Stimulated activated memory B cell treated with anti-CD40 and anti-IgM and Interleukin-4, amounts not matched to agents 10 μg/mL and 1 μg/mL and 100 μg/mL, for 72 hours (primary cell): ENCODE measurements at regions not wholly inside any gene's neighbourhood (a gene's known extent, or its start where the extent isn't known, plus 50 kb on each side); places are given as distances from the start of the nearest gene placed in this dataset.
"Not testable (repeated sequence)": the region's sequence is repeated elsewhere in the genome, so short reads cannot be mapped to it uniquely, and the experiment has no call there.

Experiments used
- ATAC-seq: fragments of 150-1000 bp; cut with Tn5 transposase; 2 replicates; pipeline ENCODE4 v1.10.0; 2021
- H3K27ac Mint-ChIP-seq: one replicate; pipeline ENCODE4 v1.8.0; 2022; ENCODE audit warnings: mild to moderate bottlenecking, mixed read lengths
- H3K27me3 Mint-ChIP-seq: one replicate; pipeline ENCODE4 v1.8.0; 2022; ENCODE audit warnings: mixed read lengths
- H3K36me3 Mint-ChIP-seq: one replicate; pipeline ENCODE4 v1.8.0; 2022; ENCODE audit warnings: mixed read lengths
- H3K4me1 Mint-ChIP-seq: one replicate; pipeline ENCODE4 v1.8.0; 2022; ENCODE audit warnings: mixed read lengths
- H3K4me3 Mint-ChIP-seq: one replicate; pipeline ENCODE4 v1.8.0; 2022; ENCODE audit warnings: mild to moderate bottlenecking, moderate library complexity, mixed read lengths
- H3K9me3 Mint-ChIP-seq: one replicate; pipeline ENCODE4 v1.8.0; 2022; ENCODE audit warnings: mixed read lengths

- H3K27ac Mint-ChIP-seq, ATAC-seq: not testable (repeated sequence)
- peaks cover 27% of the 10 kb centered on the region for H3K27me3 Mint-ChIP-seq
Measured at GRCh38 chr2:205862761-205863160, 180.5 kb downstream of the NRP2 start.

GRCh38 chr2:205860885-205861284 lies 178.6 kb downstream of the NRP2 start:
- Mint-ChIP-seq H3K9me3 (no peaks in the 10 kb centered on the region), H3K4me1 (peaks cover 16% of the 10 kb centered on the region), H3K27me3 (peaks cover 31% of the 10 kb centered on the region), H3K36me3 (no peaks in the 10 kb centered on the region), H3K4me3 (no peak overlapping the region), H3K27ac (no peak overlapping the region)
- ATAC-seq = no peak

More at GRCh38 chr2:205862761-205863160, 180.5 kb downstream of the NRP2 start:
- peaks cover 12% of the 10 kb centered on the region for H3K4me1 Mint-ChIP-seq
- H3K36me3 Mint-ChIP-seq, H3K9me3 Mint-ChIP-seq, H3K4me3 Mint-ChIP-seq: not testable (repeated sequence)

DNA sequence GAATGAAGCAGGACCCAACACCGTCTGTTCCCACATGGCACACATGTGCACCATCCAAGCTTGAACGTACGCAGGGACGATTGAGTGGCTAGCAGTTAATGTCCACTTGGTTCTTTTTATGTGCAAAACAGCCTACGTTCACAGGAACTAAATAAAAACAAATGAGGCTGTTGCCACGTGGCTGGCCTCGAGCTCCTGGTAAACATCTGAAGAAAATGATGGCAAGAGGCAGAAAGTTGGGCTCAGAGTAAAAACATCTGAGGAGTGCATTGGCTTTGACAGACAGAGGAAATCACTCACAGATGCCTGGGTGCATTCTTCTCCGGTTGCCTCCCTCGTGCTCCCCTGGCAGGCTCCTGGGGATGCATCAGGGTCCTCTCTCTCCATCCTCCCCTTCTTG lies 177.9 kb downstream of the NRP2 start:
- H3K27me3 Mint-ChIP-seq = peaks cover 31% of the 10 kb centered on the region
- ATAC-seq = no peak
- peaks cover 16% of the 10 kb centered on the region for H3K4me1 Mint-ChIP-seq
- H3K4me3 Mint-ChIP-seq = no peak overlapping the region
- H3K27ac Mint-ChIP-seq = no peak overlapping the region
- no peaks in the 10 kb centered on the region for H3K36me3 Mint-ChIP-seq
- H3K9me3 Mint-ChIP-seq = no peaks in the 10 kb centered on the region

DNA sequence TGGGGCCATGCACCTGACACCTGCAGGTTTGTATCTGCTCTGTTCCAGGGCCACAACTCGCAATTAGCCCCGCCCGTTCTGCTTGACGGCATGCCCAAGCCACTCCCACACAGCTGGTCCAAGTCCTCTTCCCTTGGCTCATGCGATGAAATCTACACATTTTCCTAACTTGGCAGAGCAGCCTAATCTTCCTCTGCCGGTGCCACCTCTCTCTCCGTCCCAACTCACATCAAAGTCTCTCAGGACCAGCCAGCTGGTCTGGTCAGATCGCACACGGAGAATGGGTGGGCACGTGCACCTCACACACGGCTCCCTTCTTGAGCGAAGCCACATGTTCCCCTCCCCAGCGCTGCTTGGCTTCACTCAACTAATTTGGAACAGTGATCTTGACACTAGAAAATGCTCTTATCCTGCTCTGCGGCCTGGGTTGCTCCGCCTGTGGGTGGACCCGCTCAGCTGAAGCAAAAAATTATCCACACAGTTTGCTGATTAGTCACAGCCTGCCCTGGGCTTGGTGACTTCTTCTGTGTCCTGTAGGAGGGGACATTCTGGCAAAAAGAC lies 176.7 kb downstream of the NRP2 start:
- Mint-ChIP-seq H3K4me3 (peak overlapping the region; percentile 34), H3K27me3 (peaks cover 31% of the 10 kb centered on the region), H3K4me1 (peaks cover 16% of the 10 kb centered on the region), H3K27ac (no peak overlapping the region), H3K36me3 (no peaks in the 10 kb centered on the region), H3K9me3 (no peaks in the 10 kb centered on the region)
- ATAC-seq = peak; percentile 14

GRCh38 chr2:205858275-205858674 lies 176.0 kb downstream of the NRP2 start:
- no peaks in the 10 kb centered on the region for H3K9me3 Mint-ChIP-seq
- peaks cover 16% of the 10 kb centered on the region for H3K4me1 Mint-ChIP-seq
- no peak overlapping the region for H3K4me3 Mint-ChIP-seq
- no peaks in the 10 kb centered on the region for H3K36me3 Mint-ChIP-seq
- H3K27me3 Mint-ChIP-seq = peaks cover 31% of the 10 kb centered on the region
- ATAC-seq = no peak
- H3K27ac Mint-ChIP-seq = no peak overlapping the region

GRCh38 chr2:205857520-205858237 lies 175.4 kb downstream of the NRP2 start:
- ATAC-seq = peak; percentile 38
- no peaks in the 10 kb centered on the region for H3K9me3 Mint-ChIP-seq
- no peak overlapping the region for H3K27ac Mint-ChIP-seq
- H3K36me3 Mint-ChIP-seq = no peaks in the 10 kb centered on the region
- H3K4me3 Mint-ChIP-seq = no peak overlapping the region
- H3K4me1 Mint-ChIP-seq = peaks cover 16% of the 10 kb centered on the region
- H3K27me3 Mint-ChIP-seq = peaks cover 31% of the 10 kb centered on the region

- Mint-ChIP-seq H3K27ac (no peak overlapping the region), H3K9me3 (no peaks in the 10 kb centered on the region)
Measured at GRCh38 chr2:205852457-205852856, 170.2 kb downstream of the NRP2 start.

GRCh38 chr2:205850611-205851010 lies 168.3 kb downstream of the NRP2 start:
- no peaks in the 10 kb centered on the region for H3K4me1 Mint-ChIP-seq
- no peak for ATAC-seq

More at GRCh38 chr2:205852457-205852856, 170.2 kb downstream of the NRP2 start:
- Mint-ChIP-seq H3K36me3 (no peaks in the 10 kb centered on the region), H3K4me3 (no peak overlapping the region), H3K27me3 (peaks cover 24% of the 10 kb centered on the region), H3K4me1 (peaks cover 1% of the 10 kb centered on the region)
- ATAC-seq = no peak

GRCh38 chr2:205850132-205850531 lies 167.8 kb downstream of the NRP2 start:
- no peak for ATAC-seq
- Mint-ChIP-seq H3K27ac (no peak overlapping the region), H3K9me3 (no peaks in the 10 kb centered on the region), H3K4me3 (no peak overlapping the region), H3K4me1 (no peaks in the 10 kb centered on the region), H3K27me3 (peaks cover 15% of the 10 kb centered on the region), H3K36me3 (no peaks in the 10 kb centered on the region)

More at GRCh38 chr2:205850611-205851010, 168.3 kb downstream of the NRP2 start:
- Mint-ChIP-seq H3K4me3 (no peak overlapping the region), H3K27me3 (peaks cover 15% of the 10 kb centered on the region), H3K27ac (no peak overlapping the region), H3K36me3 (no peaks in the 10 kb centered on the region), H3K9me3 (no peaks in the 10 kb centered on the region)

GRCh38 chr2:205849136-205849535 lies 166.8 kb downstream of the NRP2 start:
- H3K4me1 Mint-ChIP-seq = peaks cover 1% of the 10 kb centered on the region
- no peak overlapping the region for H3K4me3 Mint-ChIP-seq
- H3K27me3 Mint-ChIP-seq = peaks cover 15% of the 10 kb centered on the region
- no peaks in the 10 kb centered on the region for H3K9me3 Mint-ChIP-seq
- no peak overlapping the region for H3K27ac Mint-ChIP-seq
- no peaks in the 10 kb centered on the region for H3K36me3 Mint-ChIP-seq
- no peak for ATAC-seq

- Mint-ChIP-seq H3K27me3 (peaks cover 15% of the 10 kb centered on the region), H3K4me3 (no peak overlapping the region), H3K4me1 (peaks cover 6% of the 10 kb centered on the region), H3K36me3 (no peaks in the 10 kb centered on the region), H3K27ac (no peak overlapping the region), H3K9me3 (no peaks in the 10 kb centered on the region)
- ATAC-seq = no peak
Measured at GRCh38 chr2:205848601-205849000, 166.3 kb downstream of the NRP2 start.
